KMS-11 (cell line): ENCODE measurements at regions not wholly inside any gene's neighbourhood (a gene's known extent, or its start where the extent isn't known, plus 50 kb on each side); places are given as distances from the start of the nearest gene placed in this dataset.

Experiments used
- H2AFZ ChIP-seq: fragments of 200-600 bp; sonication (generic); 2 replicates; pipeline ENCODE4 v1.6.1; 2016; ENCODE audit warnings: antibody characterized with exemption, mixed run types, low read depth
- H3K27ac ChIP-seq: fragments of 200-600 bp; sonication (generic); 2 replicates; pipeline ENCODE4 v1.6.1; 2016; ENCODE audit warnings: mild to moderate bottlenecking, mixed run types
- H3K27me3 ChIP-seq: fragments of 200-600 bp; sonication (generic); 2 replicates; pipeline ENCODE4 v1.6.1; 2017; ENCODE audit warnings: mild to moderate bottlenecking, low read depth, mixed run types, moderate library complexity; ENCODE audit not compliant: insufficient read depth
- H3K36me3 ChIP-seq: fragments of 200-600 bp; sonication (generic); 2 replicates; pipeline ENCODE4 v1.6.1; 2017; ENCODE audit warnings: mild to moderate bottlenecking, mixed run types; ENCODE audit not compliant: insufficient read depth
- H3K4me1 ChIP-seq: fragments of 200-600 bp; sonication (generic); 2 replicates; pipeline ENCODE4 v1.6.1; 2016; ENCODE audit warnings: mild to moderate bottlenecking, low read depth, mixed run types; ENCODE audit not compliant: poor library complexity, severe bottlenecking
- H3K4me2 ChIP-seq: fragments of 200-600 bp; sonication (generic); 2 replicates; pipeline ENCODE4 v1.7.0; 2016; ENCODE audit warnings: mild to moderate bottlenecking, mixed run types
- H3K4me3 ChIP-seq: fragments of 200-600 bp; sonication (generic); IDR thresholded peaks from 2 replicates; pipeline ENCODE4 v1.6.1; 2017; ENCODE audit warnings: low read depth, low read length, mixed read lengths; ENCODE audit not compliant: insufficient read depth
- H3K79me2 ChIP-seq: fragments of 200-600 bp; sonication (generic); 2 replicates; pipeline ENCODE4 v1.6.1; 2016; ENCODE audit warnings: low read depth, mixed run types; ENCODE audit not compliant: insufficient read depth
- H3K9ac ChIP-seq: fragments of 200-600 bp; sonication (generic); 2 replicates; pipeline ENCODE4 v1.6.1; 2016; ENCODE audit warnings: mild to moderate bottlenecking, mixed run types
- H4K20me1 ChIP-seq: fragments of 200-600 bp; sonication (generic); 2 replicates; pipeline ENCODE4 v1.6.1; 2016; ENCODE audit warnings: mild to moderate bottlenecking, mixed run types; ENCODE audit not compliant: insufficient read depth
- CTCF ChIP-seq: fragments of 200-600 bp; sonication (generic); conservative IDR thresholded peaks from 2 replicates; pipeline ENCODE4 v1.6.1; 2017; ENCODE audit warnings: low read depth, mild to moderate bottlenecking, antibody characterized with exemption, low read length, moderate library complexity, mixed read lengths

- no peaks in the 10 kb centered on the region for H3K36me3 ChIP-seq
- H3K4me3 ChIP-seq: no peak overlapping the region
- H2AFZ ChIP-seq: no peak overlapping the region
- no peak overlapping the region for H3K27ac ChIP-seq
- no peak overlapping the region for H3K4me2 ChIP-seq
- no peaks in the 10 kb centered on the region for H3K4me1 ChIP-seq
- no peak for TF ChIP-seq CTCF
- H3K27me3 ChIP-seq: no peaks in the 10 kb centered on the region
- no peaks in the 10 kb centered on the region for H3K79me2 ChIP-seq
- no peak overlapping the region for H3K9ac ChIP-seq
- H4K20me1 ChIP-seq: no peaks in the 10 kb centered on the region
Observed at GRCh38 chr12:64950711-64951298, 126.4 kb downstream of the TBC1D30 start.

- Histone ChIP-seq H3K9ac (no peak overlapping the region), H3K36me3 (no peaks in the 10 kb centered on the region), H3K4me3 (no peak overlapping the region), H3K27me3 (no peaks in the 10 kb centered on the region), H4K20me1 (no peaks in the 10 kb centered on the region), H2AFZ (no peak overlapping the region), H3K4me1 (no peaks in the 10 kb centered on the region), H3K27ac (no peak overlapping the region), H3K79me2 (no peaks in the 10 kb centered on the region), H3K4me2 (no peak overlapping the region)
- no peak for TF ChIP-seq CTCF
Observed at GRCh38 chr12:64951944-64952343, 127.5 kb downstream of the TBC1D30 start.

GRCh38 chr12:64955746-64956145 is 131.3 kb downstream of the TBC1D30 start:
- no peaks in the 10 kb centered on the region for H4K20me1 ChIP-seq
- H3K4me1 ChIP-seq: no peaks in the 10 kb centered on the region
- H2AFZ ChIP-seq: no peak overlapping the region
- H3K27ac ChIP-seq: no peak overlapping the region
- H3K9ac ChIP-seq: no peak overlapping the region
- no peak overlapping the region for H3K4me3 ChIP-seq
- no peaks in the 10 kb centered on the region for H3K27me3 ChIP-seq
- no peaks in the 10 kb centered on the region for H3K36me3 ChIP-seq
- no peaks in the 10 kb centered on the region for H3K79me2 ChIP-seq
- no peak for TF ChIP-seq CTCF
- H3K4me2 ChIP-seq: no peak overlapping the region

GRCh38 chr12:64965920-64966319 is 141.5 kb downstream of the TBC1D30 start:
- Histone ChIP-seq H3K4me3 (no peak overlapping the region), H4K20me1 (no peaks in the 10 kb centered on the region), H3K4me1 (peaks cover 21% of the 10 kb centered on the region), H3K27me3 (no peaks in the 10 kb centered on the region), H3K9ac (no peak overlapping the region), H2AFZ (no peak overlapping the region), H3K4me2 (no peak overlapping the region), H3K79me2 (no peaks in the 10 kb centered on the region), H3K27ac (no peak overlapping the region), H3K36me3 (no peaks in the 10 kb centered on the region)
- no peak for TF ChIP-seq CTCF
